ENCODE measurements at regions not wholly inside any gene's neighbourhood (a gene's known extent, or its start where the extent isn't known, plus 50 kb on each side); places are given as distances from the start of the nearest gene placed in this dataset.

DNA sequence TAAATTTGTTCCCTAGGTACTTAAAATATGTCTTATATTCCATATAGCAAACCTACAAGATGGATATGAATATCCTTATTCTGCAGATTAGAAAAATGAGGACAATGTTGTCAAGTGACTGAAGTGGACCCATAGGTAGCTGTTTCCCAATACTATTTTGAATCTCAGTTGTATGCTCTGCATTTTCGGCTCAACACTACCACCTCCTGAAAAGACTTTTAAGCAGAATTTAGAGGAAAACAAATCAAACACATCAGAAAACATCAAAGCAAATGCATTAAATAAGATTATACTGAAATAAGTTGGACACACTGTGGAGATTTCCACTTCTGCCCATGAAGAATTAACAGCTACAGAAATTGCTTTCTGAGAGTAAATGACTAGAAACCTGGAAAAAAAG, 488.7 kb downstream of the TRIML1 start:
- H2AFZ ChIP-seq (ENCODE audit: low read depth, low read length, poor library complexity, severe bottlenecking): no peak overlapping the region

More for the DNA sequence above, 488.7 kb downstream of the TRIML1 start:
- Histone ChIP-seq H3K9me2 (ENCODE audit: insufficient read depth) (no peaks in the 10 kb centered on the region), H3K27ac (ENCODE audit: low read depth, low read length) (no peak overlapping the region), H3K27me3 (ENCODE audit: insufficient read depth, low read length) (no peaks in the 10 kb centered on the region), H3K9ac (ENCODE audit: low read length) (no peak overlapping the region), H4K20me1 (ENCODE audit: insufficient read depth) (no peaks in the 10 kb centered on the region), H3K4me1 (ENCODE audit: control insufficient read depth in 1 of 2, insufficient read depth in 2 of 2, low read length in 2 of 2) (no peaks in the 10 kb centered on the region), H3K4me2 (ENCODE audit: low read length) (no peak overlapping the region), H3K9me3 (ENCODE audit: control insufficient read depth in 1 of 2, insufficient read depth in 1 of 2, low read depth in 1 of 2, low read length in 2 of 2) (no peaks in the 10 kb centered on the region), H3K79me2 (ENCODE audit: insufficient read depth, low read length) (no peaks in the 10 kb centered on the region), H3K36me3 (ENCODE audit: control insufficient read depth in 1 of 2, insufficient read depth in 2 of 2, low read length in 2 of 2) (no peaks in the 10 kb centered on the region), H3K4me3 (replicated peaks in 1 of 2; ENCODE audit: low read depth in 1 of 2, low read length in 2 of 2) (no peak overlapping the region)
- intact Hi-C loops (cut with micrococcal nuclease): no loop called here
- DNase-seq (ENCODE audit: low read depth, low spot score): no peak
- RAD21 ChIA-PET (ENCODE audit: low non-redundant PET in 1 of 2, low total read pairs in 2 of 2, uncharacterized antibody in 2 of 2, unreplicated experiment in 2 of 2): no interaction called here
- ATAC-seq: no peak
- POLR2A ChIA-PET: no interaction called here
- TF ChIP-seq TCF7L2 (IDR thresholded peaks at IDR 0.05; ENCODE audit: borderline replicate concordance, extremely low read depth, insufficient read depth, insufficient read length) (no peak), YY1 (IDR thresholded peaks at IDR 0.05; ENCODE audit: extremely low read depth, insufficient replicate concordance, low read depth, low read length) (no peak), CEBPB (IDR thresholded peaks at IDR 0.05; ENCODE audit: low read depth) (no peak), JUND (IDR thresholded peaks at IDR 0.05) (no peak), ELF1 (IDR thresholded peaks at IDR 0.05; ENCODE audit: borderline replicate concordance, low read depth) (no peak), EZH2 (IDR thresholded peaks at IDR 0.05) (no peak), CBX3 (IDR thresholded peaks at IDR 0.05; ENCODE audit: low read depth) (no peak), SRF (IDR thresholded peaks at IDR 0.05; ENCODE audit: low read depth) (no peak), ZBTB33 (IDR thresholded peaks at IDR 0.05; ENCODE audit: extremely low read depth, insufficient replicate concordance, low read length) (no peak), SIN3A (IDR thresholded peaks at IDR 0.05; ENCODE audit: low read depth) (no peak), POLR2A (IDR thresholded peaks at IDR 0.05; ENCODE audit: borderline replicate concordance, extremely low read depth, insufficient read depth, insufficient read length) (no peak), RAD21 (IDR thresholded peaks at IDR 0.05; ENCODE audit: low read depth) (no peak), FOSL1 (IDR thresholded peaks at IDR 0.05; ENCODE audit: low read depth) (no peak), ATF3 (IDR thresholded peaks at IDR 0.05) (no peak), SP1 (IDR thresholded peaks at IDR 0.05; ENCODE audit: low read depth) (no peak), ZNF274 (IDR thresholded peaks at IDR 0.05; ENCODE audit: low read depth, low read length) (no peak), EGR1 (IDR thresholded peaks at IDR 0.05; ENCODE audit: low read depth) (no peak)
- TF ChIP-seq, protein P1, sequence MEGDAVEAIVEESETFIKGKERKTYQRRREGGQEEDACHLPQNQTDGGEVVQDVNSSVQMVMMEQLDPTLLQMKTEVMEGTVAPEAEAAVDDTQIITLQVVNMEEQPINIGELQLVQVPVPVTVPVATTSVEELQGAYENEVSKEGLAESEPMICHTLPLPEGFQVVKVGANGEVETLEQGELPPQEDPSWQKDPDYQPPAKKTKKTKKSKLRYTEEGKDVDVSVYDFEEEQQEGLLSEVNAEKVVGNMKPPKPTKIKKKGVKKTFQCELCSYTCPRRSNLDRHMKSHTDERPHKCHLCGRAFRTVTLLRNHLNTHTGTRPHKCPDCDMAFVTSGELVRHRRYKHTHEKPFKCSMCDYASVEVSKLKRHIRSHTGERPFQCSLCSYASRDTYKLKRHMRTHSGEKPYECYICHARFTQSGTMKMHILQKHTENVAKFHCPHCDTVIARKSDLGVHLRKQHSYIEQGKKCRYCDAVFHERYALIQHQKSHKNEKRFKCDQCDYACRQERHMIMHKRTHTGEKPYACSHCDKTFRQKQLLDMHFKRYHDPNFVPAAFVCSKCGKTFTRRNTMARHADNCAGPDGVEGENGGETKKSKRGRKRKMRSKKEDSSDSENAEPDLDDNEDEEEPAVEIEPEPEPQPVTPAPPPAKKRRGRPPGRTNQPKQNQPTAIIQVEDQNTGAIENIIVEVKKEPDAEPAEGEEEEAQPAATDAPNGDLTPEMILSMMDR (IDR thresholded peaks at IDR 0.05 in 2 of 3, conservative IDR thresholded peaks at IDR 0.05 in 1 of 3; ENCODE audit: borderline replicate concordance in 1 of 3, insufficient read depth in 1 of 3, low read depth in 2 of 3, low read length in 2 of 3): no peak
- TF ChIP-seq, protein P2, sequence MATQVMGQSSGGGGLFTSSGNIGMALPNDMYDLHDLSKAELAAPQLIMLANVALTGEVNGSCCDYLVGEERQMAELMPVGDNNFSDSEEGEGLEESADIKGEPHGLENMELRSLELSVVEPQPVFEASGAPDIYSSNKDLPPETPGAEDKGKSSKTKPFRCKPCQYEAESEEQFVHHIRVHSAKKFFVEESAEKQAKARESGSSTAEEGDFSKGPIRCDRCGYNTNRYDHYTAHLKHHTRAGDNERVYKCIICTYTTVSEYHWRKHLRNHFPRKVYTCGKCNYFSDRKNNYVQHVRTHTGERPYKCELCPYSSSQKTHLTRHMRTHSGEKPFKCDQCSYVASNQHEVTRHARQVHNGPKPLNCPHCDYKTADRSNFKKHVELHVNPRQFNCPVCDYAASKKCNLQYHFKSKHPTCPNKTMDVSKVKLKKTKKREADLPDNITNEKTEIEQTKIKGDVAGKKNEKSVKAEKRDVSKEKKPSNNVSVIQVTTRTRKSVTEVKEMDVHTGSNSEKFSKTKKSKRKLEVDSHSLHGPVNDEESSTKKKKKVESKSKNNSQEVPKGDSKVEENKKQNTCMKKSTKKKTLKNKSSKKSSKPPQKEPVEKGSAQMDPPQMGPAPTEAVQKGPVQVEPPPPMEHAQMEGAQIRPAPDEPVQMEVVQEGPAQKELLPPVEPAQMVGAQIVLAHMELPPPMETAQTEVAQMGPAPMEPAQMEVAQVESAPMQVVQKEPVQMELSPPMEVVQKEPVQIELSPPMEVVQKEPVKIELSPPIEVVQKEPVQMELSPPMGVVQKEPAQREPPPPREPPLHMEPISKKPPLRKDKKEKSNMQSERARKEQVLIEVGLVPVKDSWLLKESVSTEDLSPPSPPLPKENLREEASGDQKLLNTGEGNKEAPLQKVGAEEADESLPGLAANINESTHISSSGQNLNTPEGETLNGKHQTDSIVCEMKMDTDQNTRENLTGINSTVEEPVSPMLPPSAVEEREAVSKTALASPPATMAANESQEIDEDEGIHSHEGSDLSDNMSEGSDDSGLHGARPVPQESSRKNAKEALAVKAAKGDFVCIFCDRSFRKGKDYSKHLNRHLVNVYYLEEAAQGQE (IDR thresholded peaks at IDR 0.05; ENCODE audit: low read depth): no peak
- CTCF ChIA-PET: no interaction called here
- no TSS peak for BruUV-seq (replicated peaks)
